SK-N-SH (cell line): ENCODE measurements at regions not wholly inside any gene's neighbourhood (a gene's known extent, or its start where the extent isn't known, plus 50 kb on each side); places are given as distances from the start of the nearest gene placed in this dataset.

Experiments used
- CTCF ChIA-PET: fragments of 300-600, 350-600 bp; formaldehyde crosslinking; extraction: SDS; loops from one replicate; lab custom pipeline; 2021; lab: Yijun Ruan, JAX
- POLR2A ChIA-PET: fragments of 350-600 bp; sonication (Branson Sonifier 250); formaldehyde crosslinking; extraction: SDS; loops from one replicate; lab custom pipeline; 2020; ENCODE audit warnings: antibody characterized with exemption, inconsistent platforms; lab: Yijun Ruan, JAX
- DNase-seq: peaks from one replicate; pipeline ENCODE4 v3.0.0; 2012
- H2AFZ ChIP-seq: fragments of 200-600 bp; sonication (generic); 2 replicates; pipeline ENCODE4 v1.8.1; 2016; ENCODE audit warnings: antibody characterized with exemption, mild to moderate bottlenecking, low read depth
- H3F3A ChIP-seq: fragments of 200-600 bp; sonication (generic); replicated peaks from 2 replicates; pipeline ENCODE3; 2016; ENCODE audit warnings: antibody characterized with exemption, mild to moderate bottlenecking; ENCODE audit not compliant: insufficient read depth
- H3K27ac ChIP-seq, 2 experiments: fragments of 200-500 bp in 1 of 2; fragments of 200-600 bp in 1 of 2; sonication (Bioruptor generic) in 1 of 2; sonication (generic), shearing (Covaris generic) in 1 of 2; 2 replicates each; pipeline versions ENCODE4 v1.5.1 to v1.6.1; 2014 to 2016; ENCODE audit warnings: low read depth in 2 of 2, inconsistent platforms in 1 of 2, low read length in 1 of 2, mild to moderate bottlenecking in 1 of 2, mixed read lengths in 1 of 2
- H3K27me3 ChIP-seq: fragments of 200-600 bp; sonication (generic), shearing (Covaris generic); 2 replicates; pipeline ENCODE4 v1.6.1; 2016; ENCODE audit warnings: mixed run types; ENCODE audit not compliant: insufficient read depth
- H3K36me3 ChIP-seq, 2 experiments: fragments of 200-500 bp in 1 of 2; fragments of 200-600 bp in 1 of 2; sonication (Bioruptor generic) in 1 of 2; sonication (generic) in 1 of 2; replicated peaks in 1 of 2; 2 replicates each; pipeline versions ENCODE3 to v1.5.1; 2014 to 2016; ENCODE audit warnings: low read length in 1 of 2, mild to moderate bottlenecking in 1 of 2; ENCODE audit not compliant: insufficient read depth in 2 of 2, control insufficient read depth in 1 of 2
- H3K4me1 ChIP-seq, 2 experiments: fragments of 200-500 bp in 1 of 2; fragments of 200-600 bp in 1 of 2; sonication (Bioruptor generic) in 1 of 2; sonication (generic), shearing (Covaris generic) in 1 of 2; 2 replicates each; pipeline versions ENCODE4 v1.5.1 to v1.6.1; 2014 to 2016; ENCODE audit warnings: low read depth in 1 of 2, low read length in 1 of 2, mixed run types in 1 of 2; ENCODE audit not compliant: insufficient read depth in 2 of 2, control insufficient read depth in 1 of 2
- H3K4me2 ChIP-seq: fragments of 200-600 bp; sonication (generic), shearing (Covaris generic); 2 replicates; pipeline ENCODE4 v1.6.1; 2017; ENCODE audit warnings: mixed run types
- H3K4me3 ChIP-seq, 2 experiments: fragments of 200-500 bp in 1 of 2; fragments of 200-600 bp in 1 of 2; sonication (Bioruptor generic) in 1 of 2; sonication (generic), shearing (Covaris generic) in 1 of 2; 2 replicates each; pipeline versions ENCODE4 v1.5.1 to v1.8.1; 2014 to 2016; ENCODE audit warnings: low read depth in 2 of 2, inconsistent platforms in 1 of 2, low read length in 1 of 2, mild to moderate bottlenecking in 1 of 2, mixed read lengths in 1 of 2, moderate library complexity in 1 of 2
- H3K79me2 ChIP-seq: fragments of 200-600 bp; sonication (generic); 2 replicates; pipeline ENCODE4 v1.8.1; 2017; ENCODE audit warnings: mild to moderate bottlenecking; ENCODE audit not compliant: insufficient read depth
- H3K9ac ChIP-seq: fragments of 200-600 bp; sonication (generic); 2 replicates; pipeline ENCODE4 v1.6.1; 2017; ENCODE audit warnings: mixed run types
- H3K9me2 ChIP-seq: fragments of 200-600 bp; sonication (generic); 2 replicates; pipeline ENCODE4 v1.6.1; 2017; ENCODE audit warnings: mixed run types
- H3K9me3 ChIP-seq: fragments of 200-600 bp; sonication (generic); 2 replicates; pipeline ENCODE4 v1.6.1; 2017; ENCODE audit warnings: mixed run types, mild to moderate bottlenecking, moderate library complexity
- H4K20me1 ChIP-seq: fragments of 200-600 bp; sonication (generic); 2 replicates; pipeline ENCODE4 v1.6.1; 2017; ENCODE audit warnings: mild to moderate bottlenecking, mixed run types; ENCODE audit not compliant: insufficient read depth
- EP300 ChIP-seq, 2 experiments: IDR thresholded peaks; 2 replicates each; pipeline versions ENCODE4 v1.4.0 to v1.6.1; 2012; ENCODE audit warnings: borderline replicate concordance in 1 of 2, low read depth in 1 of 2, low read length in 1 of 2
- EZH2phosphoT487 ChIP-seq: fragments of 200-600 bp; sonication (generic); IDR thresholded peaks from 2 replicates; pipeline ENCODE4 v1.6.1; 2017; ENCODE audit warnings: low read depth, mixed run types, mild to moderate bottlenecking, antibody characterized with exemption, moderate library complexity, borderline replicate concordance
- FOXJ3 ChIP-seq: sonication (generic); formaldehyde crosslinking; IDR thresholded peaks from 2 replicates; pipeline ENCODE4 v1.5.1; 2020; ENCODE audit warnings: mild to moderate bottlenecking, missing genetic modification reagents
- MAX ChIP-seq: IDR thresholded peaks from 2 replicates; pipeline ENCODE4 v1.4.0; 2012; ENCODE audit warnings: low read depth
- MEF2A ChIP-seq: IDR thresholded peaks from 2 replicates; pipeline ENCODE4 v1.4.0; 2012; ENCODE audit warnings: low read depth, borderline replicate concordance
- NFIC ChIP-seq: IDR thresholded peaks from 2 replicates; pipeline ENCODE4 v1.4.0; 2012; ENCODE audit warnings: borderline replicate concordance
- NRF1 ChIP-seq: IDR thresholded peaks from 2 replicates; pipeline ENCODE4 v1.6.1; 2012; ENCODE audit warnings: low read depth, mild to moderate bottlenecking, low read length
- PBX3 ChIP-seq: IDR thresholded peaks from 2 replicates; pipeline ENCODE4; 2012
- RFX5 ChIP-seq: IDR thresholded peaks from 2 replicates; pipeline ENCODE4 v1.6.1; 2012; ENCODE audit warnings: mild to moderate bottlenecking, improper control_type of control experiment, low read length
- RXRA ChIP-seq: IDR thresholded peaks from 2 replicates; pipeline ENCODE4 v1.4.0; 2012; ENCODE audit warnings: low read depth, mild to moderate bottlenecking, borderline replicate concordance
- SMC3 ChIP-seq: IDR thresholded peaks from 2 replicates; pipeline ENCODE4 v1.6.1; 2012; ENCODE audit warnings: low read depth, low read length, improper control_type of control experiment
- TAF1 ChIP-seq: IDR thresholded peaks from 2 replicates; pipeline ENCODE4 v1.6.1; 2012; ENCODE audit warnings: low read depth, mild to moderate bottlenecking, low read length, moderate library complexity, borderline replicate concordance
- WGBS: methylation state at CpG from one replicate; pipeline ENCODE4 v1.1.6; 2017; ENCODE audit warnings: low lambda C conversion rate; 5-methylcytosine and 5-hydroxymethylcytosine counted together
- TF ChIP-seq, protein P1 (sequence below): fragments of 150-350 bp; IDR thresholded peaks from 2 replicates; pipeline ENCODE4 v1.6.1; 2016; ENCODE audit warnings: mild to moderate bottlenecking, low read depth, low read length
- TF ChIP-seq, protein P2 (sequence below): IDR thresholded peaks from 2 replicates; pipeline ENCODE4 v1.4.0; 2012; ENCODE audit warnings: low read depth, borderline replicate concordance

- no peaks in the 10 kb centered on the region for H3K4me1 ChIP-seq
- H4K20me1 ChIP-seq, result no peaks in the 10 kb centered on the region
- no peaks in the 10 kb centered on the region for H3K79me2 ChIP-seq
- no peaks in the 10 kb centered on the region for H3K27me3 ChIP-seq
- ChIA-PET CTCF (interaction anchor here (0.5 kb wide), 1 partner anchor 509 kb away, joined by 4 read pairs; no protein-coding TSS in a partner anchor), POLR2A (no interaction called here)
- no peak overlapping the region for H3K4me3 ChIP-seq
- H3K9me3 ChIP-seq, result no peaks in the 10 kb centered on the region
- H3K36me3 ChIP-seq, result no peaks in the 10 kb centered on the region
- DNase-seq, result no peak
- no peaks in the 10 kb centered on the region for H3F3A ChIP-seq
- no peak overlapping the region for H3K27ac ChIP-seq
- H2AFZ ChIP-seq, result no peak overlapping the region
- no peaks in the 10 kb centered on the region for H3K9me2 ChIP-seq
- TF ChIP-seq PBX3, result no peak
- TF ChIP-seq RXRA, result no peak
- TF ChIP-seq FOXJ3, result no peak
- no peak for TF ChIP-seq NRF1
- no peak for TF ChIP-seq RFX5
- H3K4me2 ChIP-seq, result no peak overlapping the region
- H3K9ac ChIP-seq, result no peak overlapping the region
Observed at GRCh38 chr1:55792870-55793269, 577.7 kb upstream of the USP24 start.

GRCh38 chr1:55789466-55789865 is 574.3 kb upstream of the USP24 start:
- Histone ChIP-seq H3K36me3 (no peaks in the 10 kb centered on the region), H3K4me1 (no peaks in the 10 kb centered on the region), H3K9me2 (no peaks in the 10 kb centered on the region), H4K20me1 (no peaks in the 10 kb centered on the region), H3K27ac (no peak overlapping the region), H2AFZ (no peak overlapping the region), H3K27me3 (no peaks in the 10 kb centered on the region), H3F3A (no peaks in the 10 kb centered on the region), H3K9ac (no peak overlapping the region), H3K4me2 (no peak overlapping the region), H3K9me3 (no peaks in the 10 kb centered on the region), H3K4me3 (no peak overlapping the region), H3K79me2 (no peaks in the 10 kb centered on the region)
- TF ChIP-seq SMC3 (no peak), EZH2phosphoT487 (no peak), MAX (no peak), EP300 (IDR thresholded peaks at IDR 0.05; ENCODE audit: borderline replicate concordance in 1 of 2, low read depth in 1 of 2, low read length in 1 of 2) (no peak), MEF2A (no peak), TAF1 (no peak), NFIC (no peak), PBX3 (no peak)
- TF ChIP-seq, protein P1, sequence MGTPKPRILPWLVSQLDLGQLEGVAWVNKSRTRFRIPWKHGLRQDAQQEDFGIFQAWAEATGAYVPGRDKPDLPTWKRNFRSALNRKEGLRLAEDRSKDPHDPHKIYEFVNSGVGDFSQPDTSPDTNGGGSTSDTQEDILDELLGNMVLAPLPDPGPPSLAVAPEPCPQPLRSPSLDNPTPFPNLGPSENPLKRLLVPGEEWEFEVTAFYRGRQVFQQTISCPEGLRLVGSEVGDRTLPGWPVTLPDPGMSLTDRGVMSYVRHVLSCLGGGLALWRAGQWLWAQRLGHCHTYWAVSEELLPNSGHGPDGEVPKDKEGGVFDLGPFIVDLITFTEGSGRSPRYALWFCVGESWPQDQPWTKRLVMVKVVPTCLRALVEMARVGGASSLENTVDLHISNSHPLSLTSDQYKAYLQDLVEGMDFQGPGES, result no peak
- TF ChIP-seq, protein P2, sequence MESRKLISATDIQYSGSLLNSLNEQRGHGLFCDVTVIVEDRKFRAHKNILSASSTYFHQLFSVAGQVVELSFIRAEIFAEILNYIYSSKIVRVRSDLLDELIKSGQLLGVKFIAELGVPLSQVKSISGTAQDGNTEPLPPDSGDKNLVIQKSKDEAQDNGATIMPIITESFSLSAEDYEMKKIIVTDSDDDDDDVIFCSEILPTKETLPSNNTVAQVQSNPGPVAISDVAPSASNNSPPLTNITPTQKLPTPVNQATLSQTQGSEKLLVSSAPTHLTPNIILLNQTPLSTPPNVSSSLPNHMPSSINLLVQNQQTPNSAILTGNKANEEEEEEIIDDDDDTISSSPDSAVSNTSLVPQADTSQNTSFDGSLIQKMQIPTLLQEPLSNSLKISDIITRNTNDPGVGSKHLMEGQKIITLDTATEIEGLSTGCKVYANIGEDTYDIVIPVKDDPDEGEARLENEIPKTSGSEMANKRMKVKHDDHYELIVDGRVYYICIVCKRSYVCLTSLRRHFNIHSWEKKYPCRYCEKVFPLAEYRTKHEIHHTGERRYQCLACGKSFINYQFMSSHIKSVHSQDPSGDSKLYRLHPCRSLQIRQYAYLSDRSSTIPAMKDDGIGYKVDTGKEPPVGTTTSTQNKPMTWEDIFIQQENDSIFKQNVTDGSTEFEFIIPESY, result no peak
- ChIA-PET POLR2A (no interaction called here), CTCF (no interaction called here)
- WGBS, result 88% methylated on average over 1 of the region's 1 CpG
- DNase-seq, result no peak
